DND-41 (cell line): ENCODE measurements at regions not wholly inside any gene's neighbourhood (a gene's known extent, or its start where the extent isn't known, plus 50 kb on each side); places are given as distances from the start of the nearest gene placed in this dataset.

ENCODE experiments used
- EZH2 ChIP-seq: IDR thresholded peaks from 3 replicates; pipeline ENCODE4 v1.6.1; 2012; ENCODE audit warnings: borderline replicate concordance, low read depth, mild to moderate bottlenecking, moderate library complexity, low read length, inconsistent platforms; ENCODE audit not compliant: severe bottlenecking
- TF ChIP-seq, protein P1 (sequence below): IDR thresholded peaks from 2 replicates; pipeline ENCODE4 v1.5.1; 2012; ENCODE audit warnings: borderline replicate concordance, low read length, moderate library complexity, mild to moderate bottlenecking; ENCODE audit not compliant: poor library complexity, severe bottlenecking; ENCODE audit errors: extremely low read depth

DNA sequence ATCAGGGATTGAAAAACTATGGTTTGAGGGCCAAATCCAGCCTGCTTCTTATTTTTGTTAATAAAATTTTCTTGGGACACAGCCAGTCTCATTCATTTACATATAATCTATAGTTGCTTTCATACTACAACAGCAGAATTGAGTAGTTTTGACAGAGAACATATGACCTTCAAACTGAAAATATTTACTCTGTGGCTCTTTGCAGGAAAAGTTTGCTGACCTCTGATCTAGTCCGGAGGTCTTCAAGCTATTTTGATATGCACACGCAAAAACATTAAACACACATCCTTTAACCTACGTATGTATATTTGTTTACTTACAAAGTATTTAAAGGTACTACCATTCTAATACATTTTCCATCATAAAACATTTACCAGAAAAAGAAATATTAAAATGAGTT, 76.5 kb upstream of the LARGE1 start:
- TF ChIP-seq, protein P1, sequence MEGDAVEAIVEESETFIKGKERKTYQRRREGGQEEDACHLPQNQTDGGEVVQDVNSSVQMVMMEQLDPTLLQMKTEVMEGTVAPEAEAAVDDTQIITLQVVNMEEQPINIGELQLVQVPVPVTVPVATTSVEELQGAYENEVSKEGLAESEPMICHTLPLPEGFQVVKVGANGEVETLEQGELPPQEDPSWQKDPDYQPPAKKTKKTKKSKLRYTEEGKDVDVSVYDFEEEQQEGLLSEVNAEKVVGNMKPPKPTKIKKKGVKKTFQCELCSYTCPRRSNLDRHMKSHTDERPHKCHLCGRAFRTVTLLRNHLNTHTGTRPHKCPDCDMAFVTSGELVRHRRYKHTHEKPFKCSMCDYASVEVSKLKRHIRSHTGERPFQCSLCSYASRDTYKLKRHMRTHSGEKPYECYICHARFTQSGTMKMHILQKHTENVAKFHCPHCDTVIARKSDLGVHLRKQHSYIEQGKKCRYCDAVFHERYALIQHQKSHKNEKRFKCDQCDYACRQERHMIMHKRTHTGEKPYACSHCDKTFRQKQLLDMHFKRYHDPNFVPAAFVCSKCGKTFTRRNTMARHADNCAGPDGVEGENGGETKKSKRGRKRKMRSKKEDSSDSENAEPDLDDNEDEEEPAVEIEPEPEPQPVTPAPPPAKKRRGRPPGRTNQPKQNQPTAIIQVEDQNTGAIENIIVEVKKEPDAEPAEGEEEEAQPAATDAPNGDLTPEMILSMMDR, result no peak
- no peak for TF ChIP-seq EZH2
